NT2/D1 (cell line): ENCODE measurements at regions not wholly inside any gene's neighbourhood (a gene's known extent, or its start where the extent isn't known, plus 50 kb on each side); places are given as distances from the start of the nearest gene placed in this dataset.

Experiments used
- YY1 ChIP-seq: IDR thresholded peaks from 2 replicates; pipeline ENCODE4 v1.6.1; 2011; ENCODE audit not compliant: insufficient read length, insufficient read depth
- ZNF274 ChIP-seq: IDR thresholded peaks from 2 replicates; pipeline ENCODE4 v1.6.1; 2011; ENCODE audit warnings: mild to moderate bottlenecking, low read depth, low read length

DNA sequence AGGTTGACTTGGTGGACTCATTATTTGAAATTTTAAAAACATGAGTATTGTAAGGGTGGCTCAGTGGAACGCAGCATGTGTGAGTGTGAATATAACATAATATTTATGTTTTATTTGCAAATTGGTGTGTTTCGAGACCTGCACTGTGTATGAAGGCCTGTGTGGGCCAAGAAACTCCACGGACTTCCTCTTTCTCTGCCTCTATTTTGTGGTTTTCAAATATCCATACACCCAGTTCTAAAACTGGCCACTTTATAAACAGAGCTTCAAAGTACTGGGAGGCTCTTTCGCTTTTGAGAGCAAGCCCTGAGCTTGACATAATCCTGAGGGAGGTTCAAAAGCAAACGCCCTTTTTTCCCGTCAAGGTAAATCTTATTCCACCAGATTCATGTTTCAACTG, 187.7 kb downstream of the GPAT3 start:
- TF ChIP-seq YY1 (no peak), ZNF274 (no peak)
